ENCODE measurements at regions not wholly inside any gene's neighbourhood (a gene's known extent, or its start where the extent isn't known, plus 50 kb on each side); places are given as distances from the start of the nearest gene placed in this dataset.
A peak's percentile ranks its signal among the peaks of the same experiment; 100 is the strongest.
"Not testable (repeated sequence)": the region's sequence is repeated elsewhere in the genome, so short reads cannot be mapped to it uniquely, and the experiment has no call there.

- no peak for DNase-seq
Observed at GRCh38 chr2:172262486-172262885, 159.8 kb upstream of the DLX2 start.

GRCh38 chr2:172264820-172265219 is 162.1 kb upstream of the DLX2 start:
- not testable (repeated sequence) for DNase-seq

GRCh38 chr2:172269507-172270244 is 157.7 kb upstream of the ITGA6 start:
- DNase-seq = not testable (repeated sequence)

GRCh38 chr2:172270278-172271079 is 156.9 kb upstream of the ITGA6 start:
- DNase-seq = peak in 1 of 2 experiments; percentile 39

GRCh38 chr2:172273910-172274571 is 153.3 kb upstream of the ITGA6 start:
- no peak for DNase-seq

GRCh38 chr2:172275239-172275638 is 152.1 kb upstream of the ITGA6 start:
- no peak for DNase-seq

- no peak for DNase-seq
Observed at GRCh38 chr2:172276961-172277360, 150.4 kb upstream of the ITGA6 start.

- no peak for DNase-seq
Observed at GRCh38 chr2:172278667-172279066, 148.7 kb upstream of the ITGA6 start.

- DNase-seq = no peak
Observed at GRCh38 chr2:172279214-172279613, 148.2 kb upstream of the ITGA6 start.

GRCh38 chr2:172279813-172280212 is 147.6 kb upstream of the ITGA6 start:
- no peak for DNase-seq

GRCh38 chr2:172280571-172281361 is 146.6 kb upstream of the ITGA6 start:
- no peak for DNase-seq

GRCh38 chr2:172281648-172282570 is 145.5 kb upstream of the ITGA6 start:
- no peak for DNase-seq

- no peak for DNase-seq
Observed at GRCh38 chr2:172282944-172283343, 144.4 kb upstream of the ITGA6 start.

- DNase-seq = no peak
Observed at GRCh38 chr2:172283476-172283875, 143.9 kb upstream of the ITGA6 start.

- no peak for DNase-seq
Observed at GRCh38 chr2:172284209-172284608, 143.2 kb upstream of the ITGA6 start.

- DNase-seq = no peak
Observed at GRCh38 chr2:172285010-172285621, 142.3 kb upstream of the ITGA6 start.

GRCh38 chr2:172285760-172286159 is 141.6 kb upstream of the ITGA6 start:
- no peak for DNase-seq

- no peak for DNase-seq
Observed at GRCh38 chr2:172287190-172287589, 140.2 kb upstream of the ITGA6 start.

- no peak for DNase-seq
Observed at GRCh38 chr2:172287605-172288315, 139.6 kb upstream of the ITGA6 start.

- DNase-seq = no peak
Observed at GRCh38 chr2:172288603-172289002, 138.8 kb upstream of the ITGA6 start.

- no peak for DNase-seq
Observed at GRCh38 chr2:172293952-172294351, 133.4 kb upstream of the ITGA6 start.

Data from SHP77 (cell line).